Ovary (tissue), 7 donors: ENCODE measurements at regions not wholly inside any gene's neighbourhood (a gene's known extent, or its start where the extent isn't known, plus 50 kb on each side); places are given as distances from the start of the nearest gene placed in this dataset.

Experiments used
- DNase-seq, 5 donors: peaks; one replicate each; pipeline ENCODE4 v3.0.0-alpha.2; 2019 to 2020
- H3K27ac ChIP-seq, 2 donors: fragments of 200-600 bp; one replicate each; pipeline versions ENCODE4 v1.5.1 to v1.8.0; 2019 to 2022
- H3K27me3 ChIP-seq: fragments of 200-600 bp; one replicate; pipeline ENCODE4 v1.8.0; 2022
- H3K36me3 ChIP-seq: fragments of 200-600 bp; sonication (generic); one replicate; pipeline ENCODE4 v1.5.1; 2019
- H3K4me1 ChIP-seq: one replicate; pipeline ENCODE4 v1.8.1; 2013; ENCODE audit warnings: mild to moderate bottlenecking, moderate library complexity; ENCODE audit not compliant: insufficient read depth
- H3K4me3 ChIP-seq: fragments of 200-600 bp; sonication (generic); one replicate; pipeline ENCODE4 v1.5.1; 2017
- H3K9me3 ChIP-seq, 2 donors: fragments of 200-600 bp in 1 of 2; sonication (generic) in 1 of 2; one replicate each; pipeline versions ENCODE4 v1.5.1 to v1.8.1; 2013 to 2019; ENCODE audit warnings: mild to moderate bottlenecking in 1 of 2, moderate library complexity in 1 of 2
- EP300 ChIP-seq: sonication (generic); formaldehyde crosslinking; IDR thresholded peaks from one replicate; pipeline ENCODE4 v1.6.1; 2017; ENCODE audit warnings: antibody characterized with exemption
- POLR2A ChIP-seq: fragments of 450-650 bp; IDR thresholded peaks from one replicate; pipeline ENCODE4 v1.6.1; 2017; ENCODE audit warnings: antibody characterized with exemption, mild to moderate bottlenecking, moderate library complexity
- WGBS, 3 donors: extraction: QIAGEN DNeasy Blood & Tissue Kit in 1 of 3; methylation state at CpG; one replicate each; pipeline versions ENCODE4 v1.1.5 to v1.1.7; 2013 to 2017; 5-methylcytosine and 5-hydroxymethylcytosine counted together
- intact Hi-C, 4 donors: fragments of 100-400 bp; cut with DNase I; formaldehyde crosslinking; loops; one replicate each; pipeline versions ENCODE4 v1.11.0 to v1.15.1; 2022 to 2023
- TF ChIP-seq, protein P1 (sequence below), 3 donors: fragments of 450-650 bp in 2 of 3; fragments of 200-600 bp in 1 of 3; IDR thresholded peaks; one replicate each; pipeline versions ENCODE4 v1.5.1 to v1.8.0; 2016 to 2022; ENCODE audit warnings: antibody characterized with exemption in 3 of 3, mild to moderate bottlenecking in 1 of 3
- donor health status: DM: no; HTN: no; CAD: no; lungs with moderate emphysema.
- donor health status: DM: no; HTN: no; CAD: no.
- donor health status: Bipolar disorder and iron deficiency.
- donor health status: DM: no; HTN: no; CAD: no.
- donor health status: DM: yes; HTN: yes; CAD: no.

DNA sequence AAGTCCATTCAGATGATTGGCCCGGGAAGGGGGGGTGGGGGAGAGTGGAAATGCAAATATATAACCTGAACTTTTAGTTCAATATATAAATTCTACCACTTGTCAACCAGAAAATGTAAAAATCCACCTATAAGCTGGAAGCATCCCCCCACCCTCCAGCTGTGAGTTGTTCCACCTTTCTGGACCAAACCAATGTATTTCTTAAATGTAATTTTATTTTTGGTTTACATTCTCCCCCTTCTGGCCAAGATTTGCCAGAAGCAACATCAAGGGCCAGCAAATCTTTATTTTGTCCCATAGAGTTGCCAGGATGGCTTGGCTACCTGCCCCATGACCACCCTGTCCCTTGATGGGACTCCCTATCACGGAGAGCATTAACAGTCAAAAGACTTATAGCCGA, 545.7 kb downstream of the TBL1XR1 start:
- no peaks in the 10 kb centered on the region for H3K27me3 ChIP-seq
- 88 to 93% (median 89%) methylated on average over 3 of the region's 3 CpGs for WGBS, 3 donors

DNA sequence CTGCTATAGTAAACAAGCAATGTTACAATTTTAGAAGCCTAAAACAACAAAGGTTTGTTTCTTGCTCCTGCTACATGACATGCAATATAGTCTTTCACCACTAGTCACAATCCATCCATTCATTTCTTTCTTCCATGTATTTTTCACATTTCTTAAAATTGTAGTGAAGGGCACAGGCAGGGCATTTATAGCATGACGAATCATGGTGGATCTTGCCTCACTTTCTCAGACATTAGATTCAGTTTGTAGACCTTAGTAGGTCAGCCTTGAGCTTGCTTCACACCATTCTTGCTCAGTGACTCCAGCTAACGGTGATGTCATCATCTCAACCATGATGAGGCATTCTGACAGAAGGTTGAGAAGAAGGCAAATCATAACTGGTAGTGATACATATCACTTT, 546.8 kb downstream of the TBL1XR1 start:
- Histone ChIP-seq H3K4me3 (no peak overlapping the region), H3K36me3 (no peaks in the 10 kb centered on the region)
- TF ChIP-seq POLR2A = no peak
- TF ChIP-seq EP300 = no peak
- TF ChIP-seq, protein P1, sequence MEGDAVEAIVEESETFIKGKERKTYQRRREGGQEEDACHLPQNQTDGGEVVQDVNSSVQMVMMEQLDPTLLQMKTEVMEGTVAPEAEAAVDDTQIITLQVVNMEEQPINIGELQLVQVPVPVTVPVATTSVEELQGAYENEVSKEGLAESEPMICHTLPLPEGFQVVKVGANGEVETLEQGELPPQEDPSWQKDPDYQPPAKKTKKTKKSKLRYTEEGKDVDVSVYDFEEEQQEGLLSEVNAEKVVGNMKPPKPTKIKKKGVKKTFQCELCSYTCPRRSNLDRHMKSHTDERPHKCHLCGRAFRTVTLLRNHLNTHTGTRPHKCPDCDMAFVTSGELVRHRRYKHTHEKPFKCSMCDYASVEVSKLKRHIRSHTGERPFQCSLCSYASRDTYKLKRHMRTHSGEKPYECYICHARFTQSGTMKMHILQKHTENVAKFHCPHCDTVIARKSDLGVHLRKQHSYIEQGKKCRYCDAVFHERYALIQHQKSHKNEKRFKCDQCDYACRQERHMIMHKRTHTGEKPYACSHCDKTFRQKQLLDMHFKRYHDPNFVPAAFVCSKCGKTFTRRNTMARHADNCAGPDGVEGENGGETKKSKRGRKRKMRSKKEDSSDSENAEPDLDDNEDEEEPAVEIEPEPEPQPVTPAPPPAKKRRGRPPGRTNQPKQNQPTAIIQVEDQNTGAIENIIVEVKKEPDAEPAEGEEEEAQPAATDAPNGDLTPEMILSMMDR (IDR thresholded peaks at IDR 0.05) = no peak

More for the DNA sequence above, 545.7 kb downstream of the TBL1XR1 start:
- no peak for TF ChIP-seq EP300
- TF ChIP-seq, protein P1 (IDR thresholded peaks at IDR 0.05) = no peak
- TF ChIP-seq POLR2A = no peak
- Histone ChIP-seq H3K36me3 (no peaks in the 10 kb centered on the region), H3K27ac (no peak overlapping the region), H3K9me3 (no peaks in the 10 kb centered on the region), H3K4me1 (no peaks in the 10 kb centered on the region), H3K4me3 (no peak overlapping the region)
- intact Hi-C loops = no loop called here
- DNase-seq = no peak

DNA sequence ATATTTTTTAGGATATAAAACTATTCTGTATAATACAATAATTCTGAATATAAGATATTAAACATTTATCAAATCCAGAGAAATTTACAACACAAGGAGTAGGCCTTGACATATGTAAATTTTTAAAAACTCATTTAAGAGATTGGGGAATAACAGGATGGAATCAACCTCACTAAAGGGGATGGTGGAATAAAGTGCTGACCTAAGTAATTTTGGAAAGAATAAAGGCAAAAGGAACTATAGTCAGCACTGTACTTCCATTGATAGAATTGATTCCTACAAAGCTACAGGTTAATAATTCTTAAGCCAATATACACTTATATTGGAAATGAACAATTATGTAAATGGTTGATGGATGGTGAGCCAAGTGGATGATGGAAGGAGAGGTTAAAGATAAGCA, 549.3 kb downstream of the TBL1XR1 start:
- no peaks in the 10 kb centered on the region for H3K36me3 ChIP-seq
- intact Hi-C loops = no loop called here
- DNase-seq = no peak
- H3K27me3 ChIP-seq = no peaks in the 10 kb centered on the region
- no peaks in the 10 kb centered on the region for H3K4me1 ChIP-seq
- no peaks in the 10 kb centered on the region for H3K9me3 ChIP-seq
- H3K27ac ChIP-seq = no peak overlapping the region
- TF ChIP-seq, protein P1 (IDR thresholded peaks at IDR 0.05) = no peak
- TF ChIP-seq EP300 (no peak), POLR2A (no peak)
- no peak overlapping the region for H3K4me3 ChIP-seq

More for the DNA sequence above, 546.8 kb downstream of the TBL1XR1 start:
- intact Hi-C loops = no loop called here
- no peak overlapping the region for H3K27ac ChIP-seq
- no peak for DNase-seq
- no peaks in the 10 kb centered on the region for H3K27me3 ChIP-seq
- H3K4me1 ChIP-seq = no peaks in the 10 kb centered on the region
- 50 to 96% (median 50%) methylated on average over 2 of the region's 2 CpGs for WGBS, 3 donors
- no peaks in the 10 kb centered on the region for H3K9me3 ChIP-seq

DNA sequence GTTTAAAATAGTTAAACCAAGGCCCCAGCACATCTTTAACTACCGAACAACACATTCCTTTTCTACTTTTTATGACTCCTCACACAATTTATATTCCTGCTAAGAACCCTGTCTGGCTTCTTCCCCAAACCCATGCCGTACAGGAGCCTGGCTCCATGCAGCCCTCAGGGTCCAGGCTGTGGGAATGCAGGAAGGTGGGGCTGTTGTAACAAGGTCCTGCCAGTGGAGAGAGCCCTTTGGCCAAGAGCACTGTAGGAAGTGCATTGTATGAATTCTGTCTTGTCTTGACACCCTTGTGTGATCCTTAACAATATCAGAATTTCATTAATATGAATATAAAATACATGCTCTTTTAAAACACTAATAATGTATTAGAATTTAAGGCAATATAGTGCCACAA, 563.8 kb downstream of the TBL1XR1 start:
- WGBS, 3 donors = 37 to 48% (median 40%) methylated on average over 2 of the region's 2 CpGs
- Histone ChIP-seq H3K9me3 (no peaks in the 10 kb centered on the region), H3K27ac (no peak overlapping the region), H3K27me3 (no peaks in the 10 kb centered on the region), H3K4me3 (no peak overlapping the region), H3K36me3 (no peaks in the 10 kb centered on the region), H3K4me1 (no peaks in the 10 kb centered on the region)
- no peak for DNase-seq
- intact Hi-C loops = no loop called here
- TF ChIP-seq, protein P1 (IDR thresholded peaks at IDR 0.05) = no peak
- no peak for TF ChIP-seq POLR2A

DNA sequence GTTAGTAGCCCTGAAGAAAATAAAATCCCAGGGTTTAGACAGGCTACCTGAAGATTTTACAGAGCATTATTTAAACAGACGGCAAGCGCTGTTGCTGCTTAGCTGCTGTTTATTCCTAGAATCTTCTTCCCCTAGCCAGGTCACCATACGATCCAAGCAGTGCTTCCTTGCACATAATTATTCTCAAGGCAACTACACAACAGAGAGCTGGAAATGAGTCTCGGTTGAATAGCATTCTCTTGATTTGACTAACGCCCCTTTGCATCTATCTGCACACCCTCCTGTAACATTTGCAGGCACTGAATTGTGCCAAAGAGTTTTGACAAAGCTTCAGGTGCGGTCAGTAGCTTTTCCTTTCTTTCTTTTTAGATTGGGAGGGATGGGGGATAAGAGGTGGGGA, 564.4 kb downstream of the TBL1XR1 start:
- WGBS, 3 donors = 84 to 87% (median 84%) methylated on average over 6 of the region's 6 CpGs
- no peaks in the 10 kb centered on the region for H3K27me3 ChIP-seq
- intact Hi-C loops = no loop called here
- H3K27ac ChIP-seq = no peak overlapping the region
- H3K4me3 ChIP-seq = no peak overlapping the region
- no peak for DNase-seq
- H3K36me3 ChIP-seq = no peaks in the 10 kb centered on the region
- TF ChIP-seq, protein P1 (IDR thresholded peaks at IDR 0.05) = no peak
- no peak for TF ChIP-seq EP300
- TF ChIP-seq POLR2A = no peak
- H3K9me3 ChIP-seq = no peaks in the 10 kb centered on the region
- no peaks in the 10 kb centered on the region for H3K4me1 ChIP-seq
